T-helper 1 cell treated with Interleukin-12 subunit alpha and Interleukin-12 subunit beta and Interleukin-4 antibody, amounts not matched to agents 30 ng/mL and 1 ng/mL, for 36 hours (primary cell): ENCODE measurements at regions not wholly inside any gene's neighbourhood (a gene's known extent, or its start where the extent isn't known, plus 50 kb on each side); places are given as distances from the start of the nearest gene placed in this dataset.

ENCODE experiments used
- intact Hi-C: fragments of 100-400 bp; cut with micrococcal nuclease; formaldehyde crosslinking; loops from one replicate; pipeline ENCODE4 v1.15.1; 2024

DNA sequence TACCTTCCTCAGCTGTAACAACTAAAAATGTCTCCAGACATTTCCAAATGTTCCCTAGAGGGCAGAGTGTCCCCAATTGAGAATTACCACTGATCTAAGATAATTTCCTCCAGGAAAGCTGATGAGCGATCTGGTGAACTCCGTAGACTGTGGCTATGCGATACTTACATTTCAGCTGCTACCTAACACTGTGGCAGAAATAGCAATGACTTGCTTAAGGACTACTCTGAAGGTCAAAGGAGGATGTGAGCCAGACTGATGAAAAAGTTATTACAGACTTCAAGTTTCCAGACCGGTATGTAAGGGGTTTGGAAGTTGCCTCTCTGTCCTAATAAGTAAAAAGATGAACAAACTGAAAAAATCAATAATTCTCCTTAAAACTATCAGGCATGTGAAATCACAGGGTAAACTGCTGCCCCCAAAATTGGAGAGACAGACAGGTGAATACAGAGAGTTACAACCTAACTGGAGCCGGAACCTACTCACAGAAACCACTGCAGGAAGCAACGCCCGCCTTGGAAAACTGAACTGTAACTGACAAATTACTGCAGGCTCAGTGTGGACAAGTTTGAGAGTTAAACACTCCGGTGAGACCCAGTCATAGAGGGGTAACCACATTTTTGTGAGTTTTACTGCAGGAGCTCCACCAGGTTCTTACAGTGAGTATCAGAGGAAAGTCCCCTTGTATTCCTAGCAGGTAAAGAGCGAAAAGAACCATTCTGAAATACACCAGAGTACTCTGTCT is 60.0 kb upstream of the PARP11 start:
- intact Hi-C loops: loop anchor here (5.0 kb wide), 1 partner anchor 36 kb away; no protein-coding TSS in a partner anchor

DNA sequence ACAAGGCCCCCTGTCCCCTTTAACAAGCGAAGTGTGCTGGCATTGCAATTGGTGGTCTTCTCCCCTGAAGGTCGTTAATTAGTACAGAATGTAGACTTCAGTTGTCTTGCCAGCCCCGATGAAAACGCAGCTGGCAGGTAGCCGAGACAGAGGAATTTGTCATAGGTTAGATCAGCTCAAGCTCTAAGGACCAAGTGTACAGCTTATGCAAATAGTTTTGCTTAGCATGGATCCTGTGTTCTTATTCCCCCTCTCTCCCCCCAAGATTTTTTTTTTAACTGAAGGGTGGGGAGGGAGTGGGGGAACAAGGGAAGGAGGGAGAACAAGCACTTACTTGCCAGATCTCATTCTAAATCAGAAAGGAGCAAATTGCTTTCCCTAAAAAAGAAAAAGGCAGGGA is 58.6 kb upstream of the PARP11 start:
- intact Hi-C loops: loop anchor here (5.0 kb wide), 1 partner anchor 34 kb away; no protein-coding TSS in a partner anchor

DNA sequence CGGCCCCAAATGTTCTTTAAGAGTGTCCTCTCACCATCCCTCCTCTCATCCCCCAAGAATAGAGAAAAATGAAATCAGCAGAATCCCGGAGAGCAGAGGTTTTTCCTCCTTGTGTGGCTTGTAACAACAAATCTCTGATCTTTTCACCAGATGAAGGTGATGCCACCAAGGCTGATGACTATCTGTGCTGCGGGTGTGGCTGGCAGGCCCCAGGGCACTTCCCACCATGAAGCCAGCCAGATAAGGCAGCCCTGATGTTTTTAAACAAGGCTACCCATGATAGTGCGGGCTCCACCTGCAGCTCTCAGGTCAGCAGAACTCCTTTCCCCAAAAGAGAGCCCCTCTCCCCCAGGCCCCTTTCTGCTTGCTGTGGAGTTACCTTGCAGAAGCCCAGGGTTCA is 58.0 kb upstream of the PARP11 start:
- intact Hi-C loops: loop anchor here (5.0 kb wide), 1 partner anchor 34 kb away; no protein-coding TSS in a partner anchor

DNA sequence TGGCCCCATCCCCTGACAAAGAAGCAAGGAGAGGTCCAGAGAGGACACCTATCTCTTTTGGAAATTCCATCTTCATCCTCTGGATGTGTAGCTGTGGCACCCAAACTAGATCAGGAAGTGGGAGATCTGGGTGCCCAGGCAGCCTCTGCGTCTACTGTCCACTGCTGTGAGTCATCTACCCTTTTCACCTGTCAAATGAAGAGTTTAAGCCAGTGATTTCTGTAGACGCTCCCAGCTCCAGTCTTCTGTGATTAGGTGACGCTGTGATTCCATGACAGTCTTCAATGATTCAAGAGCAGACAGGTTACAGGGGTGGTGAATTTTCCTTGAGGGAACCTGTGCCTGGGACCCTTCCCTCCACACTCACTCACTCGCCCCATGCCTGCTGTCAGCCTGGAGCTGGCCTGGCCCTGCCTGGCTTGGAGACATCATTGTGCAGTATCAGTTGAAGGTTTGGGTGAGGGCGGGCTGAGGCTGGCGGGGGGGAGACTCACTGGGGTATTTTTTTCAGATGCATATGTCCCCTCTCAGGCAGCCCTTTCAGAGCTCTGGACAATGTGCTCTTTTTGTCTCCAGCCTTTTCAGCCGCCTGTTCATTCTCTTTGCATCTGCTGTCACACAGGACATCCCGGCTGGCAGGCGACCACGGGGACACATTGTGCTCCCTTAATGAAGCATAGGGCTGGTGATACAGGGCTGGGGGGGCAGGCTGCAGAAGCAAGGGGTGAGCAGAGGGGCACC is 56.8 kb upstream of the PARP11 start:
- intact Hi-C loops: loop anchor here (5.0 kb wide), 1 partner anchor 33 kb away; no protein-coding TSS in a partner anchor

DNA sequence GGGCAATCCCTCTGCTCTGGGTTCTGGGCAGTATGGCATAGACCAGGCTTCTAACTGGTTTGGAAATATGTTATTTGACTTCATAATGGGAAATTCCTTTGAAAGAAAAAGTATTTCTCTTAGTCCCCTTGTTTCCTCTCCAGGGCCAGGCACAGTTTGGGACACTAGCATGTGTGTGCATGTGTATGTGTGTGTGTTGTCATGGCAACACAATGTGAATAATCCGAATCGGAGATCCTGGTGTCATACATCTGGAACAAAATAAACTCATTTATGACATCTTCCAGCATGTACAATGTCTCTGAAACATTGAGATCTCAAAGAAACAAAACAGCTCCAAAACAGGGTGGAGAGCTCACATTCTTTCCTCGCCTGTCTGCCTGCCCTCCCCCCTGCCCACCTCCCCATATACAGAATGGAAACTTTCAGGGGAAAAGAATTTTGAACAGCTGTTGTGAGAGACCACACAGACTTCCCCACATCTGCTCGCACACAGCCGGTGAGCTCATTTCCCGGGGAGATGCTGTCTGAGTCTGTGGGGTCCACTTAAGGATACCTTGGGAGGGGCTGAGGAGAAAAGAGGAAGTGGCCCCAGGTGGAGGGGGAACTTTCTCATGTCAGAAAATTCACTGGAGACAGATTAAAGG is 55.5 kb upstream of the PARP11 start:
- intact Hi-C loops: no loop called here

DNA sequence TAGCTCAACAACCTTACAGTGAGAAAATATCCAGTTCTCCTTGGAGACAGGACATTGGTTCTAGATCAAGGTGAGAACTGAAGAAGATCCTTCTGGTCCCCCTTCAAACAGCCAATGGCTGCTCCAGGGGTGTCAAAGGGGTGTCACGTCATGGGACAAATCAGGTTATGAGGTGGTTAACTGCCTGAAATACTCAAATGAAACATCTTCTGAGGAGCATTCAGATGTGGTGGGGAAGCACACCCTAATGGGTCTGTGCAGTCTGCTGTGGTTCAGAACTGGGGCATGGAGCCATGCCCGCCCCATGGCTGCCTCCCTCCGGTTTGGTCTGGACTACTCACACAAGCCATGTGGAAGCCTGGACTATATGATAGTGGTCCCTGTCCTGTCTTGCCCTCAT is 52.4 kb upstream of the PARP11 start:
- intact Hi-C loops: no loop called here

DNA sequence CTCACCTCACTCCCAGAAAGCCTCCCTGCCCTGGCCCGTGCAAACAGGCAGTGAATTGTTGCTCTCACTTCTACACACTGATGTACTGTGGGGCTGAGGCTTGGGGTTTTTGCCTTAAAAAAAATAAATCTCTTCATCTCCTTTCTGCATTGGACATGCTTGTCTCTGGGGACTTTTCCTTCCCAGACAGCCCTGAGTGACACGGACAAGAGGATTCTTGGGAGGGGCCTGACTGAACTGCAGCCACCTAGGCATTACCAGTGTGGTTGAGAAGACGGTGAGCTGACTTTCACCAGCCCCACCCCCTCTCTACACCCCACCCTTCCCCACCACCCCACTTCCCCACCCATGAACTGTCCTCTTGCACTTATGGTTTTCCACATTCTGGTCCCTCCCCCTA is 51.6 kb upstream of the PARP11 start:
- intact Hi-C loops: no loop called here

DNA sequence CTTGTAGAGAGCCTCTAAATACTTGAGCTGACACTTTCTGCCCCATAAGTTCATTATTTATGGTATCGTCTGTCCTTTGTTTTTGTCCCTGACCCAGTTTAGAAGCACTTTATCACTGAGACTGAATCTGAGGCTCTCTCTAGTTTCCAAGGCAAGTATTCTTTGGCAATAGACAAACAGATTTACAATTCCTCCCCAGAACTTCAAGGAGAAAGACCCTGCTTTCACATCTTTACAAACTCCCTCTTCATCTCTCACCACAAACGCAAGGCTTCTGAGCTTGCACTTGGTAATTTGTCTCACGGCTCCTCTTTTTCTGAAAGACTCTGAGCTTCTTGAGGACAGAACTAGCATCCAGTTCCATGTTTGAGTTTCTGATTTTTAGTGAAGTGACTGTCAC is 49.8 kb upstream of the PARP11 start:
- intact Hi-C loops: no loop called here
